Tibial nerve (tissue), 4 donors: ENCODE measurements at regions not wholly inside any gene's neighbourhood (a gene's known extent, or its start where the extent isn't known, plus 50 kb on each side); places are given as distances from the start of the nearest gene placed in this dataset. TPM values are rescaled to one million over a fixed set of nuclear protein-coding genes. Genes with fewer than 3 reads are reported as not detected.

Experiments
- DNase-seq, 2 donors: peaks; one replicate each; pipeline ENCODE4 v3.0.0-alpha.2; 2019; ENCODE audit warnings: low spot score in 2 of 2
- H3K27ac ChIP-seq, 4 donors: fragments of 200-600 bp; sonication (generic) in 3 of 4; one replicate each; pipeline ENCODE4 v1.5.1; 2017 to 2019; ENCODE audit warnings: mild to moderate bottlenecking in 1 of 4
- H3K27me3 ChIP-seq, 2 donors: fragments of 200-600 bp; sonication (generic) in 1 of 2; one replicate each; pipeline versions ENCODE4 v1.5.1 to v1.6.0; 2017 to 2019
- H3K36me3 ChIP-seq, 3 donors: fragments of 200-600 bp; sonication (generic); one replicate each; pipeline ENCODE4 v1.5.1; 2018 to 2019
- H3K4me1 ChIP-seq, 4 donors: fragments of 200-600 bp; sonication (generic) in 3 of 4; one replicate each; pipeline ENCODE4 v1.5.1; 2017 to 2019
- H3K4me3 ChIP-seq, 4 donors: fragments of 200-600 bp; sonication (generic) in 3 of 4; one replicate each; pipeline ENCODE4 v1.5.1; 2017 to 2019; ENCODE audit warnings: mild to moderate bottlenecking in 1 of 4, moderate library complexity in 1 of 4
- H3K9me3 ChIP-seq, 4 donors: fragments of 200-600 bp; sonication (generic) in 3 of 4; one replicate each; pipeline ENCODE4 v1.5.1; 2017 to 2019
- EP300 ChIP-seq, 2 donors: sonication (generic); formaldehyde crosslinking; IDR thresholded peaks; one replicate each; pipeline ENCODE4 v1.6.1; 2017; ENCODE audit warnings: antibody characterized with exemption in 2 of 2, mild to moderate bottlenecking in 1 of 2
- POLR2A ChIP-seq, 2 donors: fragments of 450-650 bp; IDR thresholded peaks; one replicate each; pipeline ENCODE4 v1.6.1; 2017; ENCODE audit warnings: antibody characterized with exemption in 2 of 2, mild to moderate bottlenecking in 2 of 2, moderate library complexity in 2 of 2
- WGBS, 2 donors: methylation state at CpG; one replicate each; pipeline ENCODE4 v1.1.5; 2018; 5-methylcytosine and 5-hydroxymethylcytosine counted together
- small RNA-seq: library from RNA; depleted of rRNA; stranded (forward); fragments of <200 nt; gene quantifications from one replicate; pipeline ENCODE3, GENCODE V24; 2016
- TF ChIP-seq, protein P1 (sequence below), 5 experiments: fragments of 200-600 bp in 3 of 5; fragments of 450-650 bp in 2 of 5; sonication (generic) in 3 of 5; IDR thresholded peaks; one replicate each; pipeline ENCODE4 v1.5.1; 2016 to 2019; ENCODE audit warnings: antibody characterized with exemption in 5 of 5, mild to moderate bottlenecking in 3 of 5, moderate library complexity in 2 of 5

DNA sequence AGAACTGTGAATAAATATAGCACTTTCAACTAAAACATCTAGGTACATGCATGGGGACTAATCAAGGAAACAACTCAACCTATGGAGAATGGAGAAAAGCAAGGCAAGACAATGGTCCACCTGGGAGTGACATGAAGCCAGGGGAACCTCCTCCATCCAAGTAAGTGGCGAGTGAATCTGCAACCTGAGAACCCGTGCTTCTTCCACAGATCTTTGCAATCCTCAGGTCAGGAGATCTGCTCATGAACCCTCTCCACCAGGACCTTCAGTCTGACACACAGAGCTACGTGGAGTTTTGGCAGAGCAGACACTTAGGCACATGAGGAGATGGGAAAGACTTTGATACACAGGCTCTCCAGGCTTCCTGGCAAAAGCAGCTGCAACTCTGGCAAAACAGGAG is 58.8 kb upstream of the KHDRBS2 start:
- Histone ChIP-seq H3K27me3 (no peaks in the 10 kb centered on the region), H3K4me3 (no peak overlapping the region), H3K9me3 (no peaks in the 10 kb centered on the region), H3K4me1 (no peaks in the 10 kb centered on the region), H3K36me3 (no peaks in the 10 kb centered on the region), H3K27ac (no peak overlapping the region)
- 77 to 84% methylated on average over 3 of the region's 3 CpGs for WGBS, 2 donors
- no peak for DNase-seq
- TF ChIP-seq EP300 (IDR thresholded peaks at IDR 0.05) (no peak), POLR2A (IDR thresholded peaks at IDR 0.05) (no peak)
- TF ChIP-seq, protein P1, sequence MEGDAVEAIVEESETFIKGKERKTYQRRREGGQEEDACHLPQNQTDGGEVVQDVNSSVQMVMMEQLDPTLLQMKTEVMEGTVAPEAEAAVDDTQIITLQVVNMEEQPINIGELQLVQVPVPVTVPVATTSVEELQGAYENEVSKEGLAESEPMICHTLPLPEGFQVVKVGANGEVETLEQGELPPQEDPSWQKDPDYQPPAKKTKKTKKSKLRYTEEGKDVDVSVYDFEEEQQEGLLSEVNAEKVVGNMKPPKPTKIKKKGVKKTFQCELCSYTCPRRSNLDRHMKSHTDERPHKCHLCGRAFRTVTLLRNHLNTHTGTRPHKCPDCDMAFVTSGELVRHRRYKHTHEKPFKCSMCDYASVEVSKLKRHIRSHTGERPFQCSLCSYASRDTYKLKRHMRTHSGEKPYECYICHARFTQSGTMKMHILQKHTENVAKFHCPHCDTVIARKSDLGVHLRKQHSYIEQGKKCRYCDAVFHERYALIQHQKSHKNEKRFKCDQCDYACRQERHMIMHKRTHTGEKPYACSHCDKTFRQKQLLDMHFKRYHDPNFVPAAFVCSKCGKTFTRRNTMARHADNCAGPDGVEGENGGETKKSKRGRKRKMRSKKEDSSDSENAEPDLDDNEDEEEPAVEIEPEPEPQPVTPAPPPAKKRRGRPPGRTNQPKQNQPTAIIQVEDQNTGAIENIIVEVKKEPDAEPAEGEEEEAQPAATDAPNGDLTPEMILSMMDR (IDR thresholded peaks at IDR 0.05): no peak

DNA sequence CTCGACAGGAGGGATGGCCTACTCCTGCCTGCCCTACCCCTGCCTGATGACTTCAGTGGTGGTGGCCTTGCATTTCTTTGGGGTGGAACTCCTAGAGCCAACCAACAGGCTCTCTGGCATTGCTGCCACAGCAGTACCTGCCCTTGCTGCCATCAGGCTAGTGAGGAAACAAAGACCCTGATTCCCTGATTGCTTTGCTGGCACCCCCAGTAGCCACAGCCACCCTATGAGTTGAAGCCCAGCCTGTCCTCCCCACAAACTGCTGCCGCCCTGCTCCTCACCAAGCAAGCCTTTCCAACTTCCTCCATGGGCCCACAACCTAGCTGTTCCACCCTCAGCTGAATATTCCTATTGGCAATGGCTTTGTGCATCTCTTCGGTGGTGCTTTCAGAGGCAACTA is 52.5 kb upstream of the KHDRBS2 start:
- Histone ChIP-seq H3K9me3 (no peaks in the 10 kb centered on the region), H3K4me3 (no peak overlapping the region), H3K4me1 (no peaks in the 10 kb centered on the region), H3K27ac (no peak overlapping the region), H3K36me3 (no peaks in the 10 kb centered on the region), H3K27me3 (no peaks in the 10 kb centered on the region)
- WGBS, 2 donors: 81 to 83% methylated on average over 3 of the region's 3 CpGs
- no peak for DNase-seq
- TF ChIP-seq EP300 (IDR thresholded peaks at IDR 0.05): no peak
- no peak for TF ChIP-seq POLR2A (IDR thresholded peaks at IDR 0.05)
- TF ChIP-seq, protein P1 (IDR thresholded peaks at IDR 0.05): no peak

Small RNA genes in the stretch of these regions (small RNA-seq; reads per million reads assigned to genes)
- gene AL355375.2: not detected
